HUES64 (cell line): ENCODE measurements at regions not wholly inside any gene's neighbourhood (a gene's known extent, or its start where the extent isn't known, plus 50 kb on each side); places are given as distances from the start of the nearest gene placed in this dataset.
"Not testable (repeated sequence)": the region's sequence is repeated elsewhere in the genome, so short reads cannot be mapped to it uniquely, and the experiment has no call there.

Source experiments
- H3K27ac ChIP-seq: 2 replicates; pipeline ENCODE4 v1.7.0; 2013; ENCODE audit warnings: low read depth, low read length, inconsistent platforms
- H3K27me3 ChIP-seq: 2 replicates; pipeline ENCODE4 v1.6.1; 2013; ENCODE audit warnings: mild to moderate bottlenecking, low read length; ENCODE audit not compliant: insufficient read depth
- H3K36me3 ChIP-seq: 2 replicates; pipeline ENCODE4 v1.6.1; 2013; ENCODE audit warnings: mild to moderate bottlenecking, low read length; ENCODE audit not compliant: insufficient read depth
- H3K4me1 ChIP-seq: 2 replicates; pipeline ENCODE4 v1.6.1; 2013; ENCODE audit warnings: mild to moderate bottlenecking, low read length, moderate library complexity; ENCODE audit not compliant: insufficient read depth
- H3K4me3 ChIP-seq: 2 replicates; pipeline ENCODE4 v1.5.1; 2013; ENCODE audit warnings: mild to moderate bottlenecking, low read length, moderate library complexity
- H3K9ac ChIP-seq: 2 replicates; pipeline ENCODE4 v1.6.1; 2013; ENCODE audit warnings: mild to moderate bottlenecking, low read depth, low read length
- H3K9me3 ChIP-seq: 2 replicates; pipeline ENCODE4 v1.6.1; 2013; ENCODE audit warnings: low read depth, low read length; ENCODE audit not compliant: insufficient read depth
- WGBS: fragments of 150-250, 120-280 bp; methylation state at CpG from one replicate; pipeline ENCODE4 v1.1.7; 2013; ENCODE audit warnings: missing lambda C conversion rate; 5-methylcytosine and 5-hydroxymethylcytosine counted together

- H3K9ac ChIP-seq, H3K27me3 ChIP-seq: not testable (repeated sequence)
- H3K9me3 ChIP-seq = peaks cover 12% of the 10 kb centered on the region; the same call in 1 of the 2 replicates
Measured at GRCh38 chr6:977226-977625, 284.3 kb upstream of the EXOC2 start.

DNA sequence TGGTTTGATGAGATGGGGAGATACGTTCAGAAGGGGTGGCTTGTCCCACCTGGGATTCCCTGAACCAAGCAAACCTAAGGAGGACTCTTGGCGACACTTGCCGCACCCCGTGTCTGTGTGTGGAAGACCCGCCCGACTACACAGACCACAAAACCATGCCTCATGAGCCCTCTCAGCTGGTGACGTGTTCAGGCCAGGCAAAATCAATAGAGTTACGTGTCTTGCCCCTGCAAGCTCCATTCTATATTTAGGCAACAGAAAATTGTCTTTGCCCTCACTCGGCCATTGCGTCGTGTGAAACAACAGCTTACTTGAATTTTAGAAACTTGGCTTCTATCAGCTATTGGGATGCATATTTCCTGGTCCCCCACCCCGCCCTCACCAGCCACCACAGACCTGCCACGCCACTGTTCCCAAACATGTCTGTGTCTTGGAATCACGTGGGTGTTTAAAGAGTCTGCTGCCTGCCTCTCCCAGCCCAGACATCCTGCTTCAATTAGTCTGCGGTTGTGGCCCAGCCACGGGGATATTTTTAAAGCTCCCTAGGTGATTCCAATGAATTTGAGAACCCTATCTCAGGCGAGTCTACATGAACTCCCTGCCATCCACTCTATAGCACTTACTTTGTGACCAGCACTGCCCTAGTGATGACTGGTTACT lies 279.2 kb upstream of the EXOC2 start:
- Histone ChIP-seq H3K27me3 (no peaks in the 10 kb centered on the region), H3K9me3 (peaks cover 8% of the 10 kb centered on the region; the same call in 1 of the 2 replicates), H3K36me3 (no peaks in the 10 kb centered on the region), H3K4me1 (no peaks in the 10 kb centered on the region), H3K4me3 (no peak overlapping the region), H3K9ac (no peak overlapping the region), H3K27ac (no peak overlapping the region)
- WGBS = 94% methylated on average over 17 of the region's 17 CpGs

More at GRCh38 chr6:977226-977625, 284.3 kb upstream of the EXOC2 start:
- H3K4me3 ChIP-seq, H3K36me3 ChIP-seq, H3K27ac ChIP-seq: not testable (repeated sequence)
- peaks cover 11% of the 10 kb centered on the region; the same call in 1 of the 2 replicates for H3K4me1 ChIP-seq

DNA sequence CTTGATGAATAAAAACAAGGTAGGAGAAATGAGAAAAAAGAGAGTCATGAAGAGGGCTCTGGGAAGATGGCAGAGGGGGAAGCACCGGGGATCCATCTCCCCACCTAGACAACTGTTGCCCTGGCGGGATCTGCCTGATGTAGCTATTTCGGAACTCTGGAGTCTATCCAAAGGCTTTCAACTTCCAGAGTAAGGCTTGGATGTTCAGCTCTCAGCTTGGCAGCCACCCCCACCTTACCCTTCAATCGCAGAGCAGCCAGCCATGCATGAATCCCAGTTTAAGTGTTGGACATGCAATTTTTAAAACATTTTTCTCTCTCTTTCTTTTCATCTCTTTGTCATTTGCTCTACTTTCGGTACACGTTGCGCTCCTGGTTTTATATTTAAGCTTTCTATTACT lies 275.9 kb upstream of the EXOC2 start:
- 92% methylated on average over 7 of the region's 7 CpGs for WGBS
- no peaks in the 10 kb centered on the region for H3K27me3 ChIP-seq
- H3K9ac ChIP-seq = no peak overlapping the region
- H3K27ac ChIP-seq = no peak overlapping the region
- H3K4me3 ChIP-seq = no peak overlapping the region
- H3K4me1 ChIP-seq = no peaks in the 10 kb centered on the region
- no peaks in the 10 kb centered on the region for H3K36me3 ChIP-seq
- H3K9me3 ChIP-seq = no peaks in the 10 kb centered on the region

DNA sequence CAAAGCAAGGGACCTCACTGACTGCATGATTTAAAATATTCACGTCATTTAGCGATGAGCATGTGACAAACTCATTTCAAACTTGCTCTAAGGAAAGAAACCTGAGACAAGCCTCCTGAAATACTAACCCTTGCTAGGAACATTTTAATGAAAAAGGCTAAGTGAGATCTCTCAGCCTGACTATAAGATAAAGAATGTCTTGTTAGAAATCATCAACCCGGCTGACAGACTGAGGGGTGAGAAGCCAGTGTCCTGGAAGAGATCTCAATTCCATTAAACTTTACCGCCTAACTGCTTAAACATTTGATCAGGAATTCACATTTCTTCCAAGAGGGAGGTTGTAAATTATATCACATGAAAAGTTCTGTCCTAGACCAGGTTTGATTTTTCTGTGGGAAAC lies 274.8 kb upstream of the EXOC2 start:
- no peaks in the 10 kb centered on the region for H3K9me3 ChIP-seq
- H3K4me1 ChIP-seq = no peaks in the 10 kb centered on the region
- no peak overlapping the region for H3K27ac ChIP-seq
- H3K9ac ChIP-seq = no peak overlapping the region
- no peaks in the 10 kb centered on the region for H3K36me3 ChIP-seq
- 89% methylated on average over 4 of the region's 4 CpGs for WGBS
- H3K4me3 ChIP-seq = no peak overlapping the region
- no peaks in the 10 kb centered on the region for H3K27me3 ChIP-seq

- H3K9me3 ChIP-seq = no peaks in the 10 kb centered on the region
- no peak overlapping the region for H3K4me3 ChIP-seq
- peaks cover 11% of the 10 kb centered on the region; the same call in 1 of the 2 replicates for H3K4me1 ChIP-seq
- no peak overlapping the region for H3K9ac ChIP-seq
- H3K27ac ChIP-seq = no peak overlapping the region
- WGBS = 94% methylated on average over 2 of the region's 2 CpGs
- H3K27me3 ChIP-seq = no peaks in the 10 kb centered on the region
- no peaks in the 10 kb centered on the region for H3K36me3 ChIP-seq
Measured at GRCh38 chr6:965343-965742, 272.4 kb upstream of the EXOC2 start.

GRCh38 chr6:963456-963855 lies 270.5 kb upstream of the EXOC2 start:
- Histone ChIP-seq H3K9ac (no peak overlapping the region), H3K27ac (no peak overlapping the region), H3K4me1 (peaks cover 17% of the 10 kb centered on the region; the same call in 1 of the 2 replicates), H3K27me3 (no peaks in the 10 kb centered on the region), H3K4me3 (no peak overlapping the region), H3K9me3 (no peaks in the 10 kb centered on the region), H3K36me3 (no peaks in the 10 kb centered on the region)
- 91% methylated on average over 9 of the region's 9 CpGs for WGBS

- no peak overlapping the region for H3K27ac ChIP-seq
Measured at GRCh38 chr6:961407-961960, 268.5 kb upstream of the EXOC2 start.

DNA sequence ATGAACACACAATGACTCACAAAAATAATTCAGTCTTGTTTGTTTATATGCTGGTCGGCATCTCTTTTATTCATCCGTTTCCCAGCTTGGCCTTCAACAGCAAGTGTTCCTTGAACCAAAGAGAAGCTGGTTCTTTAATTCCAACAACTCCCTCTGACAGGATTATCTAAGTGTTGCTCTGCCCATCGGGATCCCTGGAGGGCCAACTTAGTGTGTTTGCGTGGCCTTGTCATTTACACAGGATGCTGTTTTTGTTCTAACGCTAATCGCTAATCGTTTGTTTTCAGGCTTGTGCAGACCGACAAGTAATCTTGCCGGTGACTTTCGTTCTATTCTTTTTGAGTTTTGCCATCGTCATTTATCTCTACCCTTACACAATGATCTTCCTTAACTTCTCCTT lies 267.4 kb upstream of the EXOC2 start:
- Histone ChIP-seq H3K36me3 (no peaks in the 10 kb centered on the region), H3K9me3 (no peaks in the 10 kb centered on the region), H3K4me3 (no peak overlapping the region), H3K27ac (no peak overlapping the region), H3K27me3 (no peaks in the 10 kb centered on the region), H3K9ac (no peak overlapping the region), H3K4me1 (peaks cover 17% of the 10 kb centered on the region; the same call in 1 of the 2 replicates)
- 62% methylated on average over 11 of the region's 11 CpGs for WGBS

More at GRCh38 chr6:961407-961960, 268.5 kb upstream of the EXOC2 start:
- Histone ChIP-seq H3K27me3 (no peaks in the 10 kb centered on the region), H3K36me3 (no peaks in the 10 kb centered on the region), H3K4me1 (peaks cover 17% of the 10 kb centered on the region; the same call in 1 of the 2 replicates), H3K4me3 (no peak overlapping the region), H3K9me3 (no peaks in the 10 kb centered on the region), H3K9ac (no peak overlapping the region)
- WGBS = 87% methylated on average over 10 of the region's 10 CpGs

- no peak overlapping the region for H3K27ac ChIP-seq
Measured at GRCh38 chr6:958488-958887, 265.5 kb upstream of the EXOC2 start.

GRCh38 chr6:951399-952181 lies 258.7 kb upstream of the EXOC2 start:
- H3K27me3 ChIP-seq = no peaks in the 10 kb centered on the region
- H3K9ac ChIP-seq = no peak overlapping the region
- H3K4me3 ChIP-seq = no peak overlapping the region
- H3K9me3 ChIP-seq = no peaks in the 10 kb centered on the region
- WGBS = 94% methylated on average over 8 of the region's 9 CpGs
- no peaks in the 10 kb centered on the region for H3K36me3 ChIP-seq
- no peaks in the 10 kb centered on the region for H3K4me1 ChIP-seq
- H3K27ac ChIP-seq = no peak overlapping the region

More at GRCh38 chr6:958488-958887, 265.5 kb upstream of the EXOC2 start:
- Histone ChIP-seq H3K27me3 (no peaks in the 10 kb centered on the region), H3K9ac (no peak overlapping the region), H3K36me3 (no peaks in the 10 kb centered on the region), H3K4me3 (no peak overlapping the region), H3K4me1 (peaks cover 17% of the 10 kb centered on the region; the same call in 1 of the 2 replicates), H3K9me3 (no peaks in the 10 kb centered on the region)
- 92% methylated on average over 5 of the region's 5 CpGs for WGBS

DNA sequence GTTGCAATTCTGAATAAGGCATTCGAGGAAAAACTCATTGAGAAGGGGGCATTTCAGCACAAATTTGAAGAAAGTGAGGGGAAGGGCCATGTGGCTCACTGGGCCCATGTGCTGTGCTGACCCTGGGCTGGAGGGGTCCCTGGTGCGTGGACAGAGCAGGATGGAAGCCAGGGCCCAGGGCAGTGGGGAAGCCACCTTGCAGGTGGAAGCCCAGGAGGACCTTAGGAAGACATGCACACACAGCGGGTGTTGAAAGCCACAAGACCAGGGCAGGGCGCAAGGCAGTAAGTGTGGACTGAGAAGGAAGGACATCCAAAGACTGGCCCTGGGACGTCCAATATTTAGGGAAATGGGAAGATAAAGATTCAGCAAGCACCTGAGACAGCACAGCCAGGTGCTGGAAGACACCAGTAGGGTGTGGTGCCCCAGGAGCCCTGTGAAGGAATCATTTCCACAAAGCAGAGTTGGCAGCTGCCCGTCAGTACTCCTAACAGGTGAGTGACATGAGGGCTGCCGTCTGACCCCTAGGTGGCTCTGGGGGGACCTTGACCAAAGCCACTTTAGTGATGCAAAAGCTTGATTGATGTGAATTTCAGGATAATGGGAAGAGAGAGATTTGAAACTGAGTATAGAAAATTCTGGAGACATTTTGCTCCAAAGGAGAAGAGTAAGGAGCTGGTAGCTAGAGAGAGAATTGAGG lies 254.4 kb upstream of the EXOC2 start:
- no peak overlapping the region for H3K9ac ChIP-seq
- peaks cover 9% of the 10 kb centered on the region for H3K9me3 ChIP-seq
- no peak overlapping the region for H3K27ac ChIP-seq
- no peaks in the 10 kb centered on the region for H3K36me3 ChIP-seq
- WGBS = 87% methylated on average over 7 of the region's 7 CpGs
- no peaks in the 10 kb centered on the region for H3K27me3 ChIP-seq
- H3K4me3 ChIP-seq = no peak overlapping the region
- H3K4me1 ChIP-seq = no peaks in the 10 kb centered on the region
